ENCODE measurements at regions not wholly inside any gene's neighbourhood (a gene's known extent, or its start where the extent isn't known, plus 50 kb on each side); places are given as distances from the start of the nearest gene placed in this dataset.

DNA sequence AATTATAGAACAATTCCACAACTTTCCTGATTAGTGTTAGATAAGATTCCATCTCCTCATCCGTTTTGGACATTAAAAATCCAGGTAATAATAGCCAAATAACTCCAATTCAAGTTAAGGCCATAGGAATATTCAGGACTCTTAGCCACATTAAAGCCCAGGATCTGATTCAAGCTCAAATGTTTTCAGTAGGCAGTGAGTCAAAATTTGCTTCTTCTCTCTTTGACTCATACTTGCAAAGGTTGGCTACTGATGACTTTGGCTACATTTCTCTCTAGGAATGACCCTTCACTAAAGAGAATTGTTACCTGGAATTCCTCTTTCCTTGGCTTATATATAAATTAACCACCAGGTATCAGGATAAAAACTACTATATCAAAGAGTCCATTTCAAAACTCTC lies 354.9 kb upstream of the HS3ST1 start:
- no peak for DNase-seq

DNA sequence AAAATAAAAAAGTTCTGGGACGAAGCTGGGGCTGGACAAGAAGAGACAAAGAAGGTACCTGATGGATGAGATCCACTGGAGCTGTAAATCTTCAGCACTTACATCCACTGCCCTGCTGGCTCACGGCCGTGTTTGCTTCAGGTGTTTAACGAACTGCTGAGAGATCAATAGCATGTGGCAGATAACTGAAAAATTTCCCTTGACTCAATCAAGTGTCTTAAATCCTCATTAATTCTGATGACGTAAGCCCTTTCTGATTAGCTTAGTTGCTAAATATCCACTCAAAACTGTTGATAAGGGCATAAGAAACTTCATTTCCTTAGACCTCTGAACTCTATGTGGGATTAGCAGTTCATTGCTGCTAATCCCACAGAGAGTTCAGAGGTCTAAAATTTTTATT lies 354.2 kb upstream of the HS3ST1 start:
- DNase-seq, result no peak

DNA sequence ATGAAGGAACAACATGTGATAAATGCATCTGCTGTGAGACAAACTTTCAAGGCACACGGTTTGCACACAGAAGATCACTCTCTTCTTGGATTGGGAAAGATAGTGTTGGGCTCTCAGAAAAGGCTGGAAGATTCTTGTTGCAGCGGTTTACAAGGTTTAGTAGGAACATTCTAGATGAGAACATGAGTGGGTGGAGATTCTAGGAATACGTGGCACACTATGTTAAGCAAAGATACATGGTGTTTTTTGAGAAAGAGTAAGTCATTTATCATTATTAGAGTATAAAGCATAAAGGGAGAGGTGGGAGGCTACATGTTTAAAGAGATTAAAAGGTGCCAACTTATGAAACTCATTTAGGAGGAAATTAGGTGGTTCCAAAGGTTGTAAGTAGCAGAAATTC lies 348.8 kb upstream of the HS3ST1 start:
- peak in 1 of 51 donors; percentile 30 for DNase-seq

GRCh38 chr4:11774346-11774745 lies 345.7 kb upstream of the HS3ST1 start:
- DNase-seq, result no peak

DNA sequence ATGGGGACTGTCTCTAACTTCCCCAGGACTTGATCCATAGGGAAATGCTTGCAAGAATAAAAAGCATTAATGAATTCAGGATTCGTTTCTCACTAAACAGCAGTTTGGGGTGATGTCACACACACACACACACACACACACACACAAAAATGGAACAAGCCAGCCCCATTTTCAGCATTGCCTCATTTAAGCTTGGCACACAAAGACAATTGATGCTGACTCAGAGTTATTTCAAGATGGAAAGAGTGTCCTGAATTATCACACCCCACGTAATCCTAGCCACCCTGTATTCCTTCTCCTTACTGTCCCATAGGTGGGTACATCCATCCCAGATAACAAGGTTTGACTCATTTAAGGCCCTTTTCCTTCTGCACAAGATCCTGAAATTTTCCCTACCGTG lies 345.1 kb upstream of the HS3ST1 start:
- DNase-seq, result no peak

DNA sequence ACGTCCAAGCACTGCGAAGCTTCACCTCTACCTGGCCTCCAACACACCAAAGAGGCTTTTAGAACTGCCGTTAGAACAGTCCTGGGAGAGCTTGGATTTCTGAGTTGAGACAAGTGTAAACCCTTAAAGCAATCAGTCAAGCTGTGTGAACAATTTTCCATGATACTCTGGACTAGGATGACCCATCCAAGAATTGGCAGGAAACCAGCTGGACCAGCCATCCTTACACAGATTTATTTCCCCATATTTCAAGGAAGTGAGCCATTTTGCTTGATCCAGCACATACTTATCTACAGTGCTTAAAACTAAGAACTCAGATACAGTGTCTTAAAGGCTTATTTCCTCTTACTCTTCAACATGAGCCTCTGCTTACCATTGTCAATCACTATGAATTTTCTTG lies 340.7 kb upstream of the HS3ST1 start:
- no peak for DNase-seq

DNA sequence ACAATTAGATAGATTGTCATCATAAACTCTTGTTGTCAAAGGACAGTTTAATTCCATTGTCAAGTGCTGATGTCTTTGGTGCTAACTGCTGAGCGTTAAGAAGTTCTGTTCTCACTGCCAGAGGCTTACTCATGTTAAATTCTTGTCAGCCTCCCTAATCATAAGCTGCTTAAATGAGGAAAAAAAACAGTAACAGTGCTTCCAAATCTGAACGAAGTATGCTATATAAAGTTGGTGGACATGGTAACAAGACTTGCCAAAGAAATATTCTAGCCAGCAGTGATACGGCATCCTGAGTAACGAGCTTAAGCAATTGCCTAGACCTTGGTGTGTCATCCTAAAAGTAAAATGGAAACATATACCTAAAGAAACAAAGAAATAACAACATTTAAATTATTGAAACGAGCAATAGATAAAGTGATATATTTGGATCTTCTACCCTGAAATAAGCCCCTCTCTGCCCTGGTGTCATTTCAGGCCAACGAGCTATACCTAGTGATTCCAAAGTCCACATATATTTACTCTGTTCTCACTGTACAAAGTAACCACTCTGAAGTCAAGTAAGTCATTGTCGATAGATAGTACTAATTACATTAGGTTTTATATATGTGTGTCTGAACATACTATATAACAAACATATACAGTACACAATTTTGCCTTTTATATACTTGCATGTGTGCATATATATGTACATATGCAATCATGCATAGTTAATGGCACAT lies 339.7 kb upstream of the HS3ST1 start:
- no peak for DNase-seq

- peak in 4 of 51 donors; percentile 0 to 6 (median 2) for DNase-seq
These were observed 337.3 kb upstream of the HS3ST1 start for GRCh38 chr4:11765849-11766453.

DNA sequence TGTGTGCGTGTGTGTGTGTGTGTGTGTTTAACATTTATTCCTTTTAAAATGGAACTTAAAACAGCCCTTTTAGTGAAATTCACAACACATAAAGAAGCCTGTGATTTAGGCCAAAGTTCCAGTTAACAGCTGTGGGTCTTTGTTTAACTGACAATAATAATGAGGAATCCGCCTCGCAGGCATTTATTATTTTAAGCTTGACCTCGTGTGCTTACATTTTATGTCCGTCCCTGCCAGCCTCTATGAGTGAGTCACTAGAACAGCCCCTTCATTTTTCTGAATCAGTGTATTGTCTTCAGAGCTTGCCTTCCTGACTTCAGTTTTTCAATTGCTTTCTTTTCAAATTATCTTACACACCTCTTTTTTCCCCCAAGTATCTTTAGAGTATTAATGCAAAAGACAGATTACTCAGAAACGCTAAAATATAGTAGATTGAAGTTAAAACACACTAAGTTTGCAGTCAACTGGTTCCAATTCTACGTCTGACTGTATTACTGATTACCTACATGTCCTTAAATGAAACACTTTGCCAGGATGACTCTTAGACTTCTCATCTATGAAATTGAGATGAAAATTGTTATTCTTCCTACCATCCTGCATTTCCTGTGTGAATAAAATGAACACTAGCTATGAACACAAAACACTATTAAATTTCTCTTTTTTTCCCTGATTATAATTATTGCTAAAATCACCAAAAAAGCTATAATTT lies 319.6 kb upstream of the HS3ST1 start:
- DNase-seq, result peak in 1 of 51 donors; percentile 2

- DNase-seq, result no peak
These were observed 318.0 kb upstream of the HS3ST1 start for GRCh38 chr4:11746734-11747133.

GRCh38 chr4:11743976-11744375 lies 315.3 kb upstream of the HS3ST1 start:
- no peak for DNase-seq

DNA sequence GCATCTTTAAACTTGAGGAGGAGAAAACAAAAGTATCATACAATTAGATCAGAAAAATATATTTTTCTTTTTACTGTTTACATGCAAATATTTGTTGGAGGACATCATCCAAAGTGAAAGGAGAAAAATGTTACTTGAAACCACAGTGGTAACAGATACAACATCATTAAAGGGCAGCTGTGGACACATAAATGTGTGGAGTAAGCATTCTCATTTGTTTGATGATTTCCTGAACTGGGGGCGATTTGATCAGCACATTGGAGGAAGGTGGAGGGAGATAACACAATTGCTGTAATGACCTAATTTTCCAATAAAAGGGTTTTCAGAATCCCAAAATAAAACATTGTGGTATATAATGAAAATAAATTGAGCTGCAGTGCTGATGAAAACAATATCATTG lies 314.5 kb upstream of the HS3ST1 start:
- DNase-seq, result no peak

GRCh38 chr4:11741190-11741652 lies 312.5 kb upstream of the HS3ST1 start:
- DNase-seq, result no peak

DNA sequence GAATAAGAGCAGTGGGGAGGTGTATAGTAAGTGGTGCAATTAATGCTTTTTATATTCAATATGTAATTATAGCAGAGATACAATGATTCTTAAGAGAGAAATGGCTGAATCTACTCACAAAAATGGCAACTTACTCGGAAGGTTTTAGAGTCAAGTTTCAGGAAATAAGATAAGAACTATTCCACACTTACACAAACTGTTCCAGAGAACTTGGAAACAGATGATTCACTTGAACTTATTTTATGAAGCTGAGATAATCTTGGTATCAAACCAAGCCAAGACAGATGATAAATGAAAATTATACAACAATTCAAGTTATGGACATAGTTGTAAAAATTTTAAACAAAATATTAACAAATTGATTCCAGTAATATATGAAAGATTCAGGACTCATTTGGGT lies 311.3 kb upstream of the HS3ST1 start:
- no peak for DNase-seq

- no peak for DNase-seq
These were observed 308.3 kb upstream of the HS3ST1 start for GRCh38 chr4:11736978-11737377.

DNA sequence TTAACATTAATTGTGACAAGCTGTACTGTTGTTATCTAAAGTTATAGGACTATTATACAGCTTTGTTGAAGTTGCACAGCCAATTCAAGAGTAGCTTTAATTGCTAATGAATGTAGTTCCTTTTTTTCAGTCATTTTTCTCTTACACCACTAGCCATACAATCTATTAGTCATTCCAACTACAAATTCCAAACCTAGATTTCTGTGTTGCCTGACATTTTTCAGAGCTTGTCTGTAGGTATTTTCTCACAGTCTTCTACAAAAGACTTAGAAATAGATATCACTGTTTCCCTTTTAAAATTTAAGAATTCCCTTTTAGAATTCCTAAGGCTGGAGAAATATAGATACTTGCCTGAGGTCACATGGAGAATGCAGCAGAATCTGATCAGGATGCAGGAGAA lies 307.0 kb upstream of the HS3ST1 start:
- no peak for DNase-seq

- DNase-seq, result no peak
These were observed 303.5 kb upstream of the HS3ST1 start for GRCh38 chr4:11732155-11732554.

- no peak for DNase-seq
These were observed 301.9 kb upstream of the HS3ST1 start for GRCh38 chr4:11730545-11730944.

GRCh38 chr4:11729548-11729947 lies 300.9 kb upstream of the HS3ST1 start:
- DNase-seq, result no peak

DNA sequence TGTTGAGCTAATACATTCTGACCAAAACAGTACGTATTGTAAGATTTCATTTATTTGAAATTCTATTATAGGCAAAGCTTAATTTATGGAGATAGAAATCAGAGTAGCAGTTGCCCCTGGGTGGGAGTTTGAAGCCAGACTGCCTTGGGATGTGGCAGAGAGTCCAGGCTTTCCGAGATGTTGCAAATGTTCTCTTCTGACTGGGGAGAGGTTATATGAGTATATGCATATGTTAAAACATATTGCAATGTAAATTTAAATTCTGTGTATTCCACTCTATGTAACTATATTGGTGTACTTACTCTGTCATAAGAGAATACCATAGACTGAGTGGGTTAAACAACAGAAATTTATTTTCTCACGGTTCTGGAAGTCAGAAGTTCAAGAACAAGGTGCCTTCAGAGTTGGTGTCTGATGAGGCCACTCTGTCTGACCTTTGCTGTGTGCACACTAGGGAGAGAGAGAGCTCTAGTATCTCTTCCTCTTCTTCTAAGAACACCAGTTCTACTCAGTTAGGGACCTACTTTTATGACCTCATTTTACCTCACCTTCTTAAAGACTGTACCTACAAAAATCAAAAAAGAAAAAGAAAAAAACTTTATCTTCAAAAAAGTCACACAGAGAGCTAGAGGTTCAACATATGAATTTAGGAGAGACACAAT lies 299.3 kb upstream of the HS3ST1 start:
- DNase-seq, result no peak

DNA sequence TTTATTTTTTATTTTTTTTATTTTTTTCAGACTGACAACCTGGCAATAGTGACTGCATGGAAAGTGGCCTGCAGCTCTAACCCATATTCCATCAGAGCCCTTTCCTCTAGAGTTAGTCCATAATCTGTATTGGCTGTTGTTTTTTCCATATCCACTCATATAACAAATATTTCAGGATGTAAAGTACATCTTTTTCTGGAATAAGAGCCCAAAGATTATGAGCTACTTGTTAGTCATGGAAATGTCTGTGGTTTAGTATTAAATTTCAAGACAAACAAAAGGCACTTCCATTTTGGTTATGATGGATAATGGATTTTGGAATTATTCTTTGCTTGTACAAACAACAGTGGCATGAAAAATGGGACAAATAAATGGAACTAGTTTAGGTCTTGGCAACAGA lies 296.0 kb upstream of the HS3ST1 start:
- DNase-seq, result no peak

DNA sequence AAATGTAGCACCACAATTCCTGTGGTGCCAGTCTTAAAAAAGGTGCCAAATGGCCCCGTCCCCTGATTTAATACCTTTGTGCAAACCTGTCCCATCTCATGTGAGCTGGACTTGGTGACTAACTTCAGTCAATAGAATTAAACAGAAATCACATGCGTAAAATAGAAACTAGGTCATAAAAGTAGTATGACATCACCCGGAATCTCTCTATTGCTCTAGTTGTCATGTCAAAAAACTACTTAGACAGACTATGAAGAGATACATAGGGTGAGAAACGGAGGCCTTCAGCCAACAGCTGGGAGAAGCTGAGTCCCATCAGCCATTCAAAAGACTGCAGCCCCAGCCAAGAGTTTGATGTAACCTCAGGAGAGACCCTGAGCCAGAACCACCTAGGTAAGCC lies 293.5 kb upstream of the HS3ST1 start:
- DNase-seq, result no peak

All from hypothalamus (tissue), 51 donors.